A673 (cell line): ENCODE measurements at regions not wholly inside any gene's neighbourhood (a gene's known extent, or its start where the extent isn't known, plus 50 kb on each side); places are given as distances from the start of the nearest gene placed in this dataset.

Source experiments
- EZH2 ChIP-seq: fragments of 200-600 bp; sonication (generic); IDR thresholded peaks from 2 replicates; pipeline ENCODE4 v1.6.1; 2017; ENCODE audit warnings: borderline replicate concordance, low read depth, mild to moderate bottlenecking, mixed read lengths, antibody characterized with exemption, low read length; ENCODE audit not compliant: poor library complexity, severe bottlenecking
- TF ChIP-seq, protein P1 (sequence below): fragments of 300-800, 200-600 bp; sonication (generic); conservative IDR thresholded peaks from 2 replicates; pipeline ENCODE4 v1.5.1; 2017; ENCODE audit warnings: low read depth, mild to moderate bottlenecking, antibody characterized with exemption, low read length, moderate library complexity, mixed read lengths

GRCh38 chr5:163172540-163173338, 264.7 kb upstream of the CCNG1 start:
- TF ChIP-seq, protein P1, sequence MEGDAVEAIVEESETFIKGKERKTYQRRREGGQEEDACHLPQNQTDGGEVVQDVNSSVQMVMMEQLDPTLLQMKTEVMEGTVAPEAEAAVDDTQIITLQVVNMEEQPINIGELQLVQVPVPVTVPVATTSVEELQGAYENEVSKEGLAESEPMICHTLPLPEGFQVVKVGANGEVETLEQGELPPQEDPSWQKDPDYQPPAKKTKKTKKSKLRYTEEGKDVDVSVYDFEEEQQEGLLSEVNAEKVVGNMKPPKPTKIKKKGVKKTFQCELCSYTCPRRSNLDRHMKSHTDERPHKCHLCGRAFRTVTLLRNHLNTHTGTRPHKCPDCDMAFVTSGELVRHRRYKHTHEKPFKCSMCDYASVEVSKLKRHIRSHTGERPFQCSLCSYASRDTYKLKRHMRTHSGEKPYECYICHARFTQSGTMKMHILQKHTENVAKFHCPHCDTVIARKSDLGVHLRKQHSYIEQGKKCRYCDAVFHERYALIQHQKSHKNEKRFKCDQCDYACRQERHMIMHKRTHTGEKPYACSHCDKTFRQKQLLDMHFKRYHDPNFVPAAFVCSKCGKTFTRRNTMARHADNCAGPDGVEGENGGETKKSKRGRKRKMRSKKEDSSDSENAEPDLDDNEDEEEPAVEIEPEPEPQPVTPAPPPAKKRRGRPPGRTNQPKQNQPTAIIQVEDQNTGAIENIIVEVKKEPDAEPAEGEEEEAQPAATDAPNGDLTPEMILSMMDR: no peak
- TF ChIP-seq EZH2: no peak
